T-helper 17 cell (primary cell): ENCODE measurements at regions not wholly inside any gene's neighbourhood (a gene's known extent, or its start where the extent isn't known, plus 50 kb on each side); places are given as distances from the start of the nearest gene placed in this dataset.

ENCODE experiments used
- ATAC-seq: fragments of 150-1000 bp; cut with Tn5 transposase; 2 replicates; pipeline ENCODE4 v1.10.0; 2021; ENCODE audit warnings: mild to moderate bottlenecking, moderate library complexity
- DNase-seq, 3 donors: peaks; one replicate each; pipeline versions ENCODE4 v3.0.0 to v3.0.0-alpha.2; 2020 to 2021
- H3K9me3 ChIP-seq: one replicate; pipeline ENCODE4 v1.7.0; 2013; ENCODE audit warnings: low read length, mild to moderate bottlenecking; ENCODE audit not compliant: control insufficient read depth, poor library complexity, severe bottlenecking
- H3K27ac Mint-ChIP-seq: one replicate; pipeline ENCODE4 v1.8.0; 2022; ENCODE audit warnings: mild to moderate bottlenecking, moderate library complexity, mixed read lengths
- H3K27me3 Mint-ChIP-seq: one replicate; pipeline ENCODE4 v1.8.0; 2022; ENCODE audit warnings: mixed read lengths
- H3K36me3 Mint-ChIP-seq: one replicate; pipeline ENCODE4 v1.8.0; 2022; ENCODE audit warnings: low read depth, mixed read lengths
- H3K4me1 Mint-ChIP-seq: one replicate; pipeline ENCODE4 v1.8.0; 2022; ENCODE audit warnings: mild to moderate bottlenecking, mixed read lengths
- H3K4me3 Mint-ChIP-seq: one replicate; pipeline ENCODE4 v1.8.0; 2022; ENCODE audit warnings: mild to moderate bottlenecking, moderate library complexity, mixed read lengths

- peaks cover 4% of the 10 kb centered on the region for H3K27me3 Mint-ChIP-seq
- H3K9me3 ChIP-seq: no peaks in the 10 kb centered on the region
- H3K4me3 Mint-ChIP-seq: no peak overlapping the region
- DNase-seq: no peak
- no peak overlapping the region for H3K27ac Mint-ChIP-seq
- H3K36me3 Mint-ChIP-seq: no peaks in the 10 kb centered on the region
- H3K4me1 Mint-ChIP-seq: no peaks in the 10 kb centered on the region
- ATAC-seq: no peak
Measured at GRCh38 chr4:114161809-114162208, 182.4 kb upstream of the ARSJ start.

GRCh38 chr4:114163051-114163450, 183.6 kb upstream of the ARSJ start:
- no peak overlapping the region for H3K27ac Mint-ChIP-seq
- no peak overlapping the region for H3K4me3 Mint-ChIP-seq
- H3K9me3 ChIP-seq: no peaks in the 10 kb centered on the region
- DNase-seq (no peak), ATAC-seq (no peak)
- peaks cover 4% of the 10 kb centered on the region for H3K27me3 Mint-ChIP-seq
- no peaks in the 10 kb centered on the region for H3K36me3 Mint-ChIP-seq
- H3K4me1 Mint-ChIP-seq: no peaks in the 10 kb centered on the region

- Mint-ChIP-seq H3K27me3 (peaks cover 8% of the 10 kb centered on the region), H3K36me3 (no peaks in the 10 kb centered on the region), H3K4me1 (no peaks in the 10 kb centered on the region), H3K4me3 (no peak overlapping the region), H3K27ac (no peak overlapping the region)
- no peak for DNase-seq
- ATAC-seq: no peak
- H3K9me3 ChIP-seq: peaks cover 3% of the 10 kb centered on the region
Measured at GRCh38 chr4:114173968-114174367, 194.5 kb upstream of the ARSJ start.

GRCh38 chr4:114177628-114178027, 198.2 kb upstream of the ARSJ start:
- DNase-seq (no peak), ATAC-seq (no peak)
- no peaks in the 10 kb centered on the region for H3K4me1 Mint-ChIP-seq
- H3K36me3 Mint-ChIP-seq: no peaks in the 10 kb centered on the region
- H3K27ac Mint-ChIP-seq: no peak overlapping the region
- peaks cover 8% of the 10 kb centered on the region for H3K27me3 Mint-ChIP-seq
- H3K9me3 ChIP-seq: no peaks in the 10 kb centered on the region
- H3K4me3 Mint-ChIP-seq: no peak overlapping the region

- no peaks in the 10 kb centered on the region for H3K4me1 Mint-ChIP-seq
Measured at GRCh38 chr4:114178392-114178791, 198.9 kb upstream of the ARSJ start.

GRCh38 chr4:114180481-114180880, 201.0 kb upstream of the ARSJ start:
- H3K27me3 Mint-ChIP-seq: no peaks in the 10 kb centered on the region
- no peaks in the 10 kb centered on the region for H3K9me3 ChIP-seq
- DNase-seq (no peak), ATAC-seq (no peak)
- no peaks in the 10 kb centered on the region for H3K36me3 Mint-ChIP-seq
- H3K4me1 Mint-ChIP-seq: no peaks in the 10 kb centered on the region
- no peak overlapping the region for H3K4me3 Mint-ChIP-seq
- no peak overlapping the region for H3K27ac Mint-ChIP-seq

More at GRCh38 chr4:114178392-114178791, 198.9 kb upstream of the ARSJ start:
- Mint-ChIP-seq H3K27ac (no peak overlapping the region), H3K36me3 (no peaks in the 10 kb centered on the region), H3K4me3 (no peak overlapping the region), H3K27me3 (peaks cover under 1% of the 10 kb centered on the region)
- H3K9me3 ChIP-seq: no peaks in the 10 kb centered on the region
- DNase-seq (no peak), ATAC-seq (no peak)

GRCh38 chr4:114184901-114185300, 205.5 kb upstream of the ARSJ start:
- Mint-ChIP-seq H3K36me3 (no peaks in the 10 kb centered on the region), H3K27ac (no peak overlapping the region), H3K4me1 (no peaks in the 10 kb centered on the region), H3K4me3 (no peak overlapping the region), H3K27me3 (peaks cover 15% of the 10 kb centered on the region)
- no peak for DNase-seq
- ATAC-seq: no peak
- no peaks in the 10 kb centered on the region for H3K9me3 ChIP-seq

GRCh38 chr4:114187592-114187991, 208.1 kb upstream of the ARSJ start:
- no peak overlapping the region for H3K4me3 Mint-ChIP-seq
- H3K9me3 ChIP-seq: no peaks in the 10 kb centered on the region
- no peaks in the 10 kb centered on the region for H3K36me3 Mint-ChIP-seq
- DNase-seq (no peak), ATAC-seq (no peak)
- H3K27me3 Mint-ChIP-seq: peaks cover 15% of the 10 kb centered on the region
- H3K27ac Mint-ChIP-seq: no peak overlapping the region
- no peaks in the 10 kb centered on the region for H3K4me1 Mint-ChIP-seq

GRCh38 chr4:114191496-114191895, 212.0 kb upstream of the ARSJ start:
- H3K9me3 ChIP-seq: no peaks in the 10 kb centered on the region
- DNase-seq: no peak
- no peaks in the 10 kb centered on the region for H3K4me1 Mint-ChIP-seq
- H3K36me3 Mint-ChIP-seq: no peaks in the 10 kb centered on the region
- H3K27me3 Mint-ChIP-seq: peaks cover 25% of the 10 kb centered on the region
- ATAC-seq: no peak
- H3K4me3 Mint-ChIP-seq: no peak overlapping the region
- H3K27ac Mint-ChIP-seq: no peak overlapping the region

- Mint-ChIP-seq H3K4me3 (no peak overlapping the region), H3K4me1 (no peaks in the 10 kb centered on the region), H3K36me3 (no peaks in the 10 kb centered on the region), H3K27me3 (peaks cover 17% of the 10 kb centered on the region), H3K27ac (no peak overlapping the region)
- ATAC-seq: no peak
- no peaks in the 10 kb centered on the region for H3K9me3 ChIP-seq
- no peak for DNase-seq
Measured at GRCh38 chr4:114192854-114193253, 213.4 kb upstream of the ARSJ start.

- no peaks in the 10 kb centered on the region for H3K36me3 Mint-ChIP-seq
- ATAC-seq (no peak), DNase-seq (no peak)
- H3K27me3 Mint-ChIP-seq: peaks cover 17% of the 10 kb centered on the region
- peaks cover 2% of the 10 kb centered on the region for H3K4me1 Mint-ChIP-seq
- no peak overlapping the region for H3K4me3 Mint-ChIP-seq
- H3K9me3 ChIP-seq: no peaks in the 10 kb centered on the region
- no peak overlapping the region for H3K27ac Mint-ChIP-seq
Measured at GRCh38 chr4:114193624-114194399, 214.4 kb upstream of the ARSJ start.

GRCh38 chr4:114196606-114197005, 217.2 kb upstream of the ARSJ start:
- no peaks in the 10 kb centered on the region for H3K9me3 ChIP-seq
- peaks cover 21% of the 10 kb centered on the region for H3K27me3 Mint-ChIP-seq
- no peak for ATAC-seq
- no peaks in the 10 kb centered on the region for H3K36me3 Mint-ChIP-seq
- H3K27ac Mint-ChIP-seq: no peak overlapping the region
- no peak overlapping the region for H3K4me3 Mint-ChIP-seq
- peaks cover 2% of the 10 kb centered on the region for H3K4me1 Mint-ChIP-seq
- no peak for DNase-seq

- DNase-seq: no peak
- H3K9me3 ChIP-seq: no peaks in the 10 kb centered on the region
- Mint-ChIP-seq H3K27me3 (peaks cover 18% of the 10 kb centered on the region), H3K4me3 (no peak overlapping the region), H3K36me3 (no peaks in the 10 kb centered on the region), H3K27ac (no peak overlapping the region), H3K4me1 (peaks cover 2% of the 10 kb centered on the region)
- no peak for ATAC-seq
Measured at GRCh38 chr4:114200026-114200425, 220.6 kb upstream of the ARSJ start.

- DNase-seq (no peak), ATAC-seq (no peak)
- Mint-ChIP-seq H3K36me3 (no peaks in the 10 kb centered on the region), H3K4me1 (no peaks in the 10 kb centered on the region), H3K27ac (no peak overlapping the region), H3K4me3 (no peak overlapping the region), H3K27me3 (peaks cover 11% of the 10 kb centered on the region)
- no peaks in the 10 kb centered on the region for H3K9me3 ChIP-seq
Measured at GRCh38 chr4:114205261-114205660, 225.8 kb upstream of the ARSJ start.
